IMR-90 (cell line): ENCODE measurements at regions not wholly inside any gene's neighbourhood (a gene's known extent, or its start where the extent isn't known, plus 50 kb on each side); places are given as distances from the start of the nearest gene placed in this dataset.

Experiments used
- ATAC-seq: fragments of 200-7000 bp; cut with Tn5 transposase; 2 replicates; pipeline ENCODE4 v1.9.1; 2020; ENCODE audit warnings: low read depth, mild to moderate bottlenecking, moderate library complexity
- BruUV-seq: library from RNA; stranded (reverse); fragments of 400-500 nt; replicated peaks from 2 replicates; lab custom pipeline; 2021; lab: Mats Ljungman, UMichigan
- CTCF ChIA-PET: fragments of 300-600 bp; formaldehyde crosslinking; extraction: SDS; loops from one replicate; lab custom pipeline; 2021; ENCODE audit warnings: antibody characterized with exemption; lab: Yijun Ruan, JAX
- POLR2A ChIA-PET: fragments of 300-600 bp; sonication (Branson Sonifier 250); formaldehyde crosslinking; loops from one replicate; lab custom pipeline; 2022; ENCODE audit warnings: antibody characterized with exemption; ENCODE audit not compliant: unreplicated experiment; lab: Charles Lee
- DNase-seq: peaks from one replicate; pipeline ENCODE4 v3.0.0; 2013
- H2AFZ ChIP-seq: replicated peaks from 2 replicates; pipeline ENCODE3; 2013; ENCODE audit warnings: low read length, mild to moderate bottlenecking; ENCODE audit not compliant: poor library complexity
- H2AK5ac ChIP-seq: 2 replicates; pipeline ENCODE4 v1.6.1; 2013; ENCODE audit warnings: low read depth, low read length, inconsistent platforms
- H2AK9ac ChIP-seq: replicated peaks from 2 replicates; pipeline ENCODE3; 2013; ENCODE audit warnings: mild to moderate bottlenecking, low read depth, low read length, moderate library complexity; ENCODE audit not compliant: poor library complexity
- H2BK120ac ChIP-seq: 2 replicates; pipeline ENCODE4 v1.6.1; 2013; ENCODE audit warnings: low read depth, low read length, inconsistent platforms
- H2BK15ac ChIP-seq: 3 replicates; pipeline ENCODE4 v1.6.1; 2013; ENCODE audit warnings: low read depth, low read length, inconsistent platforms
- H2BK20ac ChIP-seq: 2 replicates; pipeline ENCODE4 v1.6.1; 2013; ENCODE audit warnings: low read depth, mild to moderate bottlenecking, inconsistent platforms, low read length, moderate library complexity
- H2BK5ac ChIP-seq: 2 replicates; pipeline ENCODE4 v1.6.1; 2013; ENCODE audit warnings: mild to moderate bottlenecking, low read depth, low read length, inconsistent platforms; ENCODE audit not compliant: poor library complexity, severe bottlenecking
- H3K14ac ChIP-seq: replicated peaks from 2 replicates; pipeline ENCODE4 v1.6.1; 2013; ENCODE audit warnings: low read depth, low read length, inconsistent platforms
- H3K18ac ChIP-seq: 2 replicates; pipeline ENCODE4 v1.6.1; 2013; ENCODE audit warnings: low read depth, low read length, control low read depth
- H3K23ac ChIP-seq: 2 replicates; pipeline ENCODE4 v1.6.1; 2013; ENCODE audit warnings: low read depth, low read length, inconsistent platforms
- H3K27ac ChIP-seq: 2 replicates; pipeline ENCODE4 v1.5.1; 2013; ENCODE audit warnings: mild to moderate bottlenecking, control low read depth, low read length; ENCODE audit not compliant: insufficient read depth
- H3K27me3 ChIP-seq: 2 replicates; pipeline ENCODE4 v1.6.1; 2013; ENCODE audit warnings: low read length; ENCODE audit not compliant: control insufficient read depth, insufficient read depth
- H3K36me3 ChIP-seq: 2 replicates; pipeline ENCODE4 v1.6.1; 2013; ENCODE audit warnings: low read length, mixed read lengths; ENCODE audit not compliant: control insufficient read depth, insufficient read depth
- H3K4ac ChIP-seq: 2 replicates; pipeline ENCODE4 v1.6.1; 2013; ENCODE audit warnings: low read depth, low read length, inconsistent platforms
- H3K4me1 ChIP-seq: 2 replicates; pipeline ENCODE4 v1.6.1; 2013; ENCODE audit warnings: low read length, mixed read lengths; ENCODE audit not compliant: control insufficient read depth, insufficient read depth
- H3K4me2 ChIP-seq: 2 replicates; pipeline ENCODE4 v1.6.1; 2013; ENCODE audit warnings: low read depth, mild to moderate bottlenecking, control low read depth, low read length, moderate library complexity
- H3K4me3 ChIP-seq: 2 replicates; pipeline ENCODE4 v1.5.1; 2013; ENCODE audit warnings: low read depth, mild to moderate bottlenecking, control low read depth, low read length, moderate library complexity; ENCODE audit not compliant: insufficient read depth
- H3K56ac ChIP-seq: 2 replicates; pipeline ENCODE4 v1.6.1; 2013; ENCODE audit warnings: low read length, inconsistent platforms; ENCODE audit not compliant: insufficient read depth; ENCODE audit errors: extremely low read depth
- H3K79me1 ChIP-seq, 2 experiments: 2 replicates each; pipeline ENCODE4 v1.6.1; 2013; ENCODE audit warnings: low read length in 2 of 2, inconsistent platforms in 1 of 2, low read depth in 1 of 2
- H3K9ac ChIP-seq: 2 replicates; pipeline ENCODE4 v1.6.1; 2013; ENCODE audit warnings: low read depth, low read length, control low read depth
- H3K9me1 ChIP-seq: 2 replicates; pipeline ENCODE4 v1.6.1; 2013; ENCODE audit warnings: low read length, inconsistent platforms; ENCODE audit not compliant: insufficient read depth
- H3K9me3 ChIP-seq: 2 replicates; pipeline ENCODE4 v1.6.1; 2013; ENCODE audit warnings: low read length; ENCODE audit not compliant: control insufficient read depth, insufficient read depth
- H4K20me1 ChIP-seq: 2 replicates; pipeline ENCODE4 v1.6.1; 2013; ENCODE audit warnings: low read length, inconsistent platforms; ENCODE audit not compliant: insufficient read depth
- H4K5ac ChIP-seq: 2 replicates; pipeline ENCODE4 v1.6.1; 2013; ENCODE audit warnings: mild to moderate bottlenecking, low read depth, low read length, control low read depth
- H4K8ac ChIP-seq, 2 experiments: 2 replicates each; pipeline ENCODE4 v1.6.1; 2013; ENCODE audit warnings: low read depth in 2 of 2, low read length in 2 of 2, control low read depth in 1 of 2, inconsistent platforms in 1 of 2
- H4K91ac ChIP-seq: 2 replicates; pipeline ENCODE4 v1.6.1; 2013; ENCODE audit warnings: low read depth, low read length, inconsistent platforms; ENCODE audit not compliant: insufficient read depth
- BHLHE40 ChIP-seq: fragments of 150-350 bp; IDR thresholded peaks from 2 replicates; pipeline ENCODE4 v1.6.1; 2016; ENCODE audit warnings: mild to moderate bottlenecking, low read depth, low read length
- CTCF ChIP-seq: conservative IDR thresholded peaks from 2 replicates; pipeline ENCODE4 v1.5.1; 2012; ENCODE audit warnings: mild to moderate bottlenecking, low read depth, low read length, improper control_type of control experiment
- ELK1 ChIP-seq: fragments of 150-350 bp; IDR thresholded peaks from 2 replicates; pipeline ENCODE4 v1.6.1; 2016; ENCODE audit warnings: low read depth, mild to moderate bottlenecking, low read length, moderate library complexity, borderline replicate concordance
- MAFK ChIP-seq: IDR thresholded peaks from 2 replicates; pipeline ENCODE4 v1.6.1; 2012; ENCODE audit warnings: low read depth, low read length, improper control_type of control experiment
- MAZ ChIP-seq: IDR thresholded peaks from 2 replicates; pipeline ENCODE4 v1.6.1; 2012; ENCODE audit warnings: low read depth, mild to moderate bottlenecking, low read length, improper control_type of control experiment, moderate library complexity, borderline replicate concordance
- NFE2L2 ChIP-seq: fragments of 150-350 bp; IDR thresholded peaks from 2 replicates; pipeline ENCODE4 v1.6.1; 2016; ENCODE audit warnings: low read depth, mild to moderate bottlenecking, low read length
- RFX5 ChIP-seq: IDR thresholded peaks from 2 replicates; pipeline ENCODE4 v1.8.0; 2012; ENCODE audit warnings: low read depth, mild to moderate bottlenecking, low read length, moderate library complexity
- WGBS, 2 experiments: methylation state at CpG; one replicate each; pipeline versions ENCODE4 v1.1.5 to v1.1.7; 2013; ENCODE audit warnings: missing lambda C conversion rate in 2 of 2; ENCODE audit not compliant: insufficient read length in 1 of 2; ENCODE audit errors: extremely low coverage in 2 of 2; 5-methylcytosine and 5-hydroxymethylcytosine counted together
- dilution Hi-C: fragments of 300-500 bp; cut with HindIII; formaldehyde crosslinking; loops from one replicate; pipeline ENCODE4 v1.14.3; 2018; ENCODE audit warnings: low sequenced_read_pairs; ENCODE audit not compliant: unreplicated experiment
- in situ Hi-C: fragments of 300-500 bp; cut with MboI; formaldehyde crosslinking; loops from 3 replicates; pipeline ENCODE4 v1.14.3; 2019; ENCODE audit warnings: low sequenced_read_pairs, inconsistent platforms, mixed read lengths
- intact Hi-C: fragments of 100-400 bp; cut with micrococcal nuclease; formaldehyde crosslinking; loops from 2 replicates; pipeline ENCODE4 v1.10.0; 2022

- H3K9me3 ChIP-seq = no peaks in the 10 kb centered on the region
- no peak overlapping the region for H3K18ac ChIP-seq
- BruUV-seq = no TSS peak
- H3K27ac ChIP-seq = no peak overlapping the region
- H3K4me1 ChIP-seq = no peaks in the 10 kb centered on the region
- H2AK5ac ChIP-seq = no peak overlapping the region
- ChIA-PET POLR2A (no interaction called here), CTCF (no interaction called here)
- no peaks in the 10 kb centered on the region for H3K27me3 ChIP-seq
- H3K79me1 ChIP-seq = no peaks in the 10 kb centered on the region
- H3K4ac ChIP-seq = no peak overlapping the region
- dilution Hi-C loops = no loop called here
- H3K36me3 ChIP-seq = no peaks in the 10 kb centered on the region
- no peak overlapping the region for H3K56ac ChIP-seq
- H2BK5ac ChIP-seq = no peak overlapping the region
- H3K9me1 ChIP-seq = no peaks in the 10 kb centered on the region
- no peak overlapping the region for H3K4me3 ChIP-seq
- no peak overlapping the region for H3K14ac ChIP-seq
- WGBS, 2 experiments = 60% methylated on average over 1 of the region's 6 CpGs; no CpG with 5 or more reads in 1 of the 2 experiments
- no peak for DNase-seq
- TF ChIP-seq BHLHE40 = no peak
- no peak for TF ChIP-seq CTCF
- no peak for TF ChIP-seq NFE2L2
- TF ChIP-seq MAZ = no peak
- TF ChIP-seq RFX5 = no peak
- no peak for TF ChIP-seq MAFK
- no peak for TF ChIP-seq ELK1
- H3K23ac ChIP-seq = no peak overlapping the region
- in situ Hi-C loops = no loop called here
- H3K9ac ChIP-seq = no peak overlapping the region
- H2BK120ac ChIP-seq = no peak overlapping the region
- intact Hi-C loops = no loop called here
- H4K91ac ChIP-seq = no peak overlapping the region
- no peak overlapping the region for H2BK20ac ChIP-seq
- no peak for ATAC-seq
- no peak overlapping the region for H2AK9ac ChIP-seq
- no peak overlapping the region for H2AFZ ChIP-seq
- H4K5ac ChIP-seq = no peak overlapping the region
- no peak overlapping the region for H4K8ac ChIP-seq
- H4K20me1 ChIP-seq = no peaks in the 10 kb centered on the region
- no peak overlapping the region for H2BK15ac ChIP-seq
- no peak overlapping the region for H3K4me2 ChIP-seq
These were observed 68.5 kb upstream of the NAA35 start for GRCh38 chr9:85872463-85872862.
